Breast epithelium (tissue), 3 donors: ENCODE measurements at regions not wholly inside any gene's neighbourhood (a gene's known extent, or its start where the extent isn't known, plus 50 kb on each side); places are given as distances from the start of the nearest gene placed in this dataset.

ENCODE experiments used
- POLR2A ChIP-seq: fragments of 450-650 bp; IDR thresholded peaks from one replicate; pipeline ENCODE4 v1.6.1; 2016; ENCODE audit warnings: antibody characterized with exemption, mild to moderate bottlenecking, moderate library complexity
- TF ChIP-seq, protein P1 (sequence below), 3 donors: fragments of 450-650 bp; IDR thresholded peaks; one replicate each; pipeline ENCODE4 v1.5.1; 2016 to 2017; ENCODE audit warnings: antibody characterized with exemption in 3 of 3, mild to moderate bottlenecking in 3 of 3, moderate library complexity in 3 of 3

DNA sequence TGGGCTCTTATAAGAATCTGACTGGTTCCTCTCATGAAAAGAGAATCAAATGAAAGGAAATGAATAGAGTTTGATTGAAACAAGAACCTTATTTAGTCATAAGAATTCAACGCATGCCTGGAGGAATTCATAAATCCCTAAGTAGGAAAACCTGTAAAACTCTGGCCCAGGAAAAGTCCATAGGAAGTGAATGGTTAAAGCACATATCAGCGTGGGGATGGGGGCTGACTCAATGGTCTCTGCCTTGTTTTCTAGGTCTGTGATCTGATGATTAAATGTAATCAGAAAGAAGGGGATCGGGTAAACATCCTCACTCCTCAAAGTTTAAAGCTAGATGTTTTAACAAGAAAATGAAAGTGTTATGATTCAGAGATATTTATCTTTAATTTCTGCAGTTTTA, 759.4 kb upstream of the C9orf72 start:
- TF ChIP-seq, protein P1, sequence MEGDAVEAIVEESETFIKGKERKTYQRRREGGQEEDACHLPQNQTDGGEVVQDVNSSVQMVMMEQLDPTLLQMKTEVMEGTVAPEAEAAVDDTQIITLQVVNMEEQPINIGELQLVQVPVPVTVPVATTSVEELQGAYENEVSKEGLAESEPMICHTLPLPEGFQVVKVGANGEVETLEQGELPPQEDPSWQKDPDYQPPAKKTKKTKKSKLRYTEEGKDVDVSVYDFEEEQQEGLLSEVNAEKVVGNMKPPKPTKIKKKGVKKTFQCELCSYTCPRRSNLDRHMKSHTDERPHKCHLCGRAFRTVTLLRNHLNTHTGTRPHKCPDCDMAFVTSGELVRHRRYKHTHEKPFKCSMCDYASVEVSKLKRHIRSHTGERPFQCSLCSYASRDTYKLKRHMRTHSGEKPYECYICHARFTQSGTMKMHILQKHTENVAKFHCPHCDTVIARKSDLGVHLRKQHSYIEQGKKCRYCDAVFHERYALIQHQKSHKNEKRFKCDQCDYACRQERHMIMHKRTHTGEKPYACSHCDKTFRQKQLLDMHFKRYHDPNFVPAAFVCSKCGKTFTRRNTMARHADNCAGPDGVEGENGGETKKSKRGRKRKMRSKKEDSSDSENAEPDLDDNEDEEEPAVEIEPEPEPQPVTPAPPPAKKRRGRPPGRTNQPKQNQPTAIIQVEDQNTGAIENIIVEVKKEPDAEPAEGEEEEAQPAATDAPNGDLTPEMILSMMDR (IDR thresholded peaks at IDR 0.05), result no peak
- TF ChIP-seq POLR2A, result no peak
